Uterus (tissue), 3 donors: ENCODE measurements at regions not wholly inside any gene's neighbourhood (a gene's known extent, or its start where the extent isn't known, plus 50 kb on each side); places are given as distances from the start of the nearest gene placed in this dataset.
"Not testable (repeated sequence)": the region's sequence is repeated elsewhere in the genome, so short reads cannot be mapped to it uniquely, and the experiment has no call there.

ENCODE experiments used
- DNase-seq, 2 donors: peaks; one replicate each; pipeline ENCODE4 v3.0.0-alpha.2; 2019 to 2020
- H3K27ac ChIP-seq, 2 donors: fragments of 200-600 bp; sonication (generic); 1 replicate in 1 of 2; 2 replicates in 1 of 2; pipeline ENCODE4 v1.5.1; 2016 to 2018
- H3K27me3 ChIP-seq, 2 donors: fragments of 200-600 bp; sonication (generic); one replicate each; pipeline ENCODE4 v1.5.1; 2018 to 2019; ENCODE audit warnings: control low read depth in 1 of 2
- H3K36me3 ChIP-seq, 2 donors: fragments of 200-600 bp; sonication (generic); one replicate each; pipeline ENCODE4 v1.5.1; 2019; ENCODE audit warnings: control low read depth in 1 of 2
- H3K4me1 ChIP-seq, 2 donors: fragments of 200-600 bp; sonication (generic); one replicate each; pipeline ENCODE4 v1.5.1; 2018 to 2019; ENCODE audit warnings: control low read depth in 1 of 2
- H3K4me3 ChIP-seq, 2 donors: fragments of 200-600 bp; sonication (generic); 1 replicate in 1 of 2; 2 replicates in 1 of 2; pipeline ENCODE4 v1.5.1; 2018 to 2019; ENCODE audit warnings: mild to moderate bottlenecking in 1 of 2
- H3K9me3 ChIP-seq, 2 donors: fragments of 200-600 bp; sonication (generic); one replicate each; pipeline ENCODE4 v1.5.1; 2019; ENCODE audit warnings: control low read depth in 1 of 2
- CTCF ChIP-seq, 4 experiments: fragments of 200-600 bp in 2 of 4; fragments of 450-650 bp in 2 of 4; sonication (generic) in 2 of 4; IDR thresholded peaks; one replicate each; pipeline ENCODE4 v1.5.1; 2016 to 2019; ENCODE audit warnings: antibody characterized with exemption in 4 of 4, mild to moderate bottlenecking in 2 of 4, moderate library complexity in 1 of 4
- POLR2A ChIP-seq, 2 donors: fragments of 450-650 bp; IDR thresholded peaks; one replicate each; pipeline ENCODE4 v1.6.1; 2016; ENCODE audit warnings: antibody characterized with exemption in 2 of 2, mild to moderate bottlenecking in 1 of 2, moderate library complexity in 1 of 2
- intact Hi-C: fragments of 100-400 bp; cut with DNase I; formaldehyde crosslinking; loops from one replicate; pipeline ENCODE4 v1.15.1; 2023; ENCODE audit warnings: low total_unique reads
- donor health status: DM: yes; HTN: yes; CAD: no.

- H3K27me3 ChIP-seq, result no peaks in the 10 kb centered on the region
- no peaks in the 10 kb centered on the region for H3K4me1 ChIP-seq
- no peak overlapping the region for H3K4me3 ChIP-seq
- H3K36me3 ChIP-seq, result no peaks in the 10 kb centered on the region
- DNase-seq, result no peak
- intact Hi-C loops, result no loop called here
- no peaks in the 10 kb centered on the region for H3K9me3 ChIP-seq
- no peak for TF ChIP-seq POLR2A (IDR thresholded peaks at IDR 0.05)
- no peak for TF ChIP-seq CTCF (IDR thresholded peaks at IDR 0.05)
- H3K27ac ChIP-seq, result no peak overlapping the region
Measured at GRCh38 chr20:53887973-53888372, 182.4 kb downstream of the BCAS1 start.

- Histone ChIP-seq H3K9me3 (no peaks in the 10 kb centered on the region), H3K4me3 (no peak overlapping the region), H3K27ac (no peak overlapping the region), H3K4me1 (no peaks in the 10 kb centered on the region), H3K36me3 (no peaks in the 10 kb centered on the region), H3K27me3 (no peaks in the 10 kb centered on the region)
- TF ChIP-seq CTCF (IDR thresholded peaks at IDR 0.05) (no peak), POLR2A (IDR thresholded peaks at IDR 0.05) (no peak)
- intact Hi-C loops, result no loop called here
- no peak for DNase-seq
Measured at GRCh38 chr20:53884859-53885541, 185.4 kb downstream of the BCAS1 start.

- TF ChIP-seq CTCF (IDR thresholded peaks at IDR 0.05), result no peak
- no peak for TF ChIP-seq POLR2A (IDR thresholded peaks at IDR 0.05)
- no peaks in the 10 kb centered on the region for H3K4me1 ChIP-seq
- no peak overlapping the region for H3K4me3 ChIP-seq
- H3K36me3 ChIP-seq, result no peaks in the 10 kb centered on the region
- H3K27me3 ChIP-seq, result no peaks in the 10 kb centered on the region
- intact Hi-C loops, result no loop called here
- no peaks in the 10 kb centered on the region for H3K9me3 ChIP-seq
- H3K27ac ChIP-seq, result no peak overlapping the region
- no peak for DNase-seq
Measured at GRCh38 chr20:53883098-53883911, 187.1 kb downstream of the BCAS1 start.

- H3K4me3 ChIP-seq, intact Hi-C loops, H3K27me3 ChIP-seq, H3K36me3 ChIP-seq, H3K9me3 ChIP-seq, DNase-seq, H3K27ac ChIP-seq, H3K4me1 ChIP-seq: not testable (repeated sequence)
Measured at GRCh38 chr20:53882438-53882986, 187.9 kb downstream of the BCAS1 start.

GRCh38 chr20:53881362-53881761, 189.0 kb downstream of the BCAS1 start:
- intact Hi-C loops, result no loop called here
- H3K27me3 ChIP-seq, result no peaks in the 10 kb centered on the region

More at GRCh38 chr20:53881362-53881761, 189.0 kb downstream of the BCAS1 start:
- no peak overlapping the region for H3K27ac ChIP-seq
- no peaks in the 10 kb centered on the region for H3K36me3 ChIP-seq
- H3K9me3 ChIP-seq, result no peaks in the 10 kb centered on the region
- TF ChIP-seq CTCF (IDR thresholded peaks at IDR 0.05) (no peak), POLR2A (IDR thresholded peaks at IDR 0.05) (no peak)
- no peaks in the 10 kb centered on the region for H3K4me1 ChIP-seq
- DNase-seq, result no peak
- no peak overlapping the region for H3K4me3 ChIP-seq
